OCI-LY3 (cell line): ENCODE measurements at regions not wholly inside any gene's neighbourhood (a gene's known extent, or its start where the extent isn't known, plus 50 kb on each side); places are given as distances from the start of the nearest gene placed in this dataset.

ENCODE experiments used
- H2AFZ ChIP-seq: fragments of 200-600, 300-600 bp; shearing (Covaris generic); 2 replicates; pipeline ENCODE4 v1.6.0; 2014; ENCODE audit warnings: antibody characterized with exemption, low read depth, low read length
- H3K27ac ChIP-seq: fragments of 200-600, 300-600 bp; sonication (generic); 2 replicates; pipeline ENCODE4 v1.5.1; 2014; ENCODE audit warnings: mild to moderate bottlenecking, low read length, moderate library complexity, mixed read lengths
- H3K27me3 ChIP-seq: fragments of 200-600, 300-600 bp; sonication (generic); 2 replicates; pipeline ENCODE4 v1.6.1; 2014; ENCODE audit warnings: low read depth, low read length, mixed read lengths
- H3K36me3 ChIP-seq: fragments of 200-600, 300-600 bp; sonication (generic); replicated peaks from 2 replicates; pipeline ENCODE3; 2014; ENCODE audit warnings: low read depth, low read length, mixed read lengths
- H3K4me1 ChIP-seq: fragments of 300-600, 200-600 bp; sonication (generic); 2 replicates; pipeline ENCODE4 v1.6.1; 2014; ENCODE audit warnings: low read length, mixed read lengths
- H3K4me2 ChIP-seq: fragments of 200-600, 300-600 bp; sonication (generic); 2 replicates; pipeline ENCODE4 v1.6.1; 2014; ENCODE audit warnings: low read length, mixed read lengths
- H3K4me3 ChIP-seq: fragments of 300-600, 200-600 bp; sonication (generic); 2 replicates; pipeline ENCODE4 v1.5.1; 2014; ENCODE audit warnings: antibody characterized with exemption, mild to moderate bottlenecking, low read length, moderate library complexity
- H3K79me2 ChIP-seq: fragments of 300-600, 200-600 bp; shearing (Covaris generic); 2 replicates; pipeline ENCODE4 v1.6.1; 2014; ENCODE audit warnings: mild to moderate bottlenecking, low read length, mixed read lengths
- H3K9ac ChIP-seq: fragments of 300-600, 200-600 bp; shearing (Covaris generic); 2 replicates; pipeline ENCODE4 v1.6.0; 2014; ENCODE audit warnings: mild to moderate bottlenecking, low read length, moderate library complexity
- H3K9me3 ChIP-seq: fragments of 200-600, 300-600 bp; shearing (Covaris generic); 2 replicates; pipeline ENCODE4 v1.6.1; 2014; ENCODE audit warnings: low read length, mixed read lengths; ENCODE audit not compliant: insufficient read depth
- H4K20me1 ChIP-seq: fragments of 200-600, 300-600 bp; sonication (generic); 2 replicates; pipeline ENCODE4 v1.6.1; 2016; ENCODE audit warnings: low read length, mixed read lengths; ENCODE audit not compliant: insufficient read depth
- EZH2phosphoT487 ChIP-seq: fragments of 200-600 bp; shearing (Covaris generic); IDR thresholded peaks from 2 replicates; pipeline ENCODE4 v1.6.1; 2018; ENCODE audit warnings: antibody characterized with exemption, mixed run types, low read depth
- TF ChIP-seq, protein P1 (sequence below): fragments of 200-600, 300-600 bp; sonication (generic); IDR thresholded peaks from 2 replicates; pipeline ENCODE4 v1.5.1; 2014; ENCODE audit warnings: antibody characterized with exemption, low read length, low read depth

DNA sequence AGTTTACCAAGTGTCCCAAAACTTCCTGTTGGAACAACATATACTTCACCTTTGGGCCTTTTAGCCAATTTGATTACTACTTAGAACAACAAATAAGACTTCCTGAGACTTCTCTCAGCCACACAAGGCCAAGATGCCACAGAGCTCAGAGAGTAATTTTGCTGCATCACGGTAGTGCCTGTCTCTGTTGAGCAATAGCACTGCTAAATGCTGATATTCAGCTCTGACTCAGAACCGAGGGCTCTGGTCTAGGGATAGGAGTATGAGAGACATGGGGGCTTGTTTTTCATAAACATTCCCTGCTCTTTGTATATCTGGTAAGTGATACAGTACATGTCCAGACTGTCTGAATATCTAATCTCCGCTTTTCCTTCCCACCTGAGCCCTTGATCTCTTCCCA lies 260.4 kb upstream of the ARHGAP20 start:
- Histone ChIP-seq H2AFZ (no peak overlapping the region), H3K9ac (no peak overlapping the region), H3K4me3 (no peak overlapping the region), H3K4me1 (peaks cover 11% of the 10 kb centered on the region), H4K20me1 (no peaks in the 10 kb centered on the region), H3K27ac (no peak overlapping the region), H3K9me3 (no peaks in the 10 kb centered on the region), H3K27me3 (peaks cover 14% of the 10 kb centered on the region), H3K36me3 (no peaks in the 10 kb centered on the region), H3K79me2 (no peaks in the 10 kb centered on the region), H3K4me2 (no peak overlapping the region)
- TF ChIP-seq, protein P1, sequence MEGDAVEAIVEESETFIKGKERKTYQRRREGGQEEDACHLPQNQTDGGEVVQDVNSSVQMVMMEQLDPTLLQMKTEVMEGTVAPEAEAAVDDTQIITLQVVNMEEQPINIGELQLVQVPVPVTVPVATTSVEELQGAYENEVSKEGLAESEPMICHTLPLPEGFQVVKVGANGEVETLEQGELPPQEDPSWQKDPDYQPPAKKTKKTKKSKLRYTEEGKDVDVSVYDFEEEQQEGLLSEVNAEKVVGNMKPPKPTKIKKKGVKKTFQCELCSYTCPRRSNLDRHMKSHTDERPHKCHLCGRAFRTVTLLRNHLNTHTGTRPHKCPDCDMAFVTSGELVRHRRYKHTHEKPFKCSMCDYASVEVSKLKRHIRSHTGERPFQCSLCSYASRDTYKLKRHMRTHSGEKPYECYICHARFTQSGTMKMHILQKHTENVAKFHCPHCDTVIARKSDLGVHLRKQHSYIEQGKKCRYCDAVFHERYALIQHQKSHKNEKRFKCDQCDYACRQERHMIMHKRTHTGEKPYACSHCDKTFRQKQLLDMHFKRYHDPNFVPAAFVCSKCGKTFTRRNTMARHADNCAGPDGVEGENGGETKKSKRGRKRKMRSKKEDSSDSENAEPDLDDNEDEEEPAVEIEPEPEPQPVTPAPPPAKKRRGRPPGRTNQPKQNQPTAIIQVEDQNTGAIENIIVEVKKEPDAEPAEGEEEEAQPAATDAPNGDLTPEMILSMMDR: no peak
- TF ChIP-seq EZH2phosphoT487: no peak

DNA sequence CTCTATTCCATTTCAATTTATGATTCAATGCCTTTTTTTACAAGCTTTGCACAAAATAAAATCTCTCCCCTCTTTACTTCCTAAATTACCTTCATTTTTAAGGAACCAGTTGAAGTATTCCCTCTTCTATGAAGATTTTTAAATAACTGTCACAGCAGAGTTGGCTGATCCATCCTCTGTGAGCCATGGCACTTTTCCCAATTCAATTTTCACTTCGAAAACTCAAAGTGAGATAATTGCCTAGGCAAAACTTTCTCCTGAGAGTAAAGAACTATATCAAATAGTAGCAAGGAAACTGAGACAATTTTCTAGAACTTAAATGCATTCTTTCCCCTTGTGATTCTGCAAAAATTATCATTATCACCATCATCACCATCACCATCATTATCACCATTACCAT lies 259.9 kb upstream of the ARHGAP20 start:
- H3K4me2 ChIP-seq: no peak overlapping the region
- TF ChIP-seq EZH2phosphoT487: no peak
- TF ChIP-seq, protein P1: no peak

DNA sequence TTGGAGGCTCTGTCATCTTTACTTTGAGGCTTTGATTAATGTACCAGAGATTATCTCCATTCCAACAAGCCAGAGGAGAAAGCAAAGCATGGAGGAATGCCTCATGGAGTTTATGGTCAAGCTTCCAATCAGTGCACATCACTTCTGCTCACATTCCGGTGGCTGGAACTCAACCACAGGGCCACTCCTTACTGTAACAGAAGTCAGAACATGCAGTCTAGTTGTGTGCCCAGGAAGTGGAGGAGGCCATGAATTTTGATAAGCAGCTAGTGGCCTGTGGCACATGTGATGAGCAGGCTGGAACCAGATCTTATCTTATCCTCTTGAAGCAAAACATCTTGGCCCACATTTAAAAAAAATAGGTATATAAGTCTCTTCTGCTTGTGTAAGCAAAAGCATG lies 258.9 kb upstream of the ARHGAP20 start:
- no peaks in the 10 kb centered on the region for H3K9me3 ChIP-seq
- H3K9ac ChIP-seq: no peak overlapping the region
- no peak overlapping the region for H2AFZ ChIP-seq
- H3K27me3 ChIP-seq: peaks cover 14% of the 10 kb centered on the region
- no peak overlapping the region for H3K4me3 ChIP-seq
- H4K20me1 ChIP-seq: no peaks in the 10 kb centered on the region
- H3K4me1 ChIP-seq: peaks cover 11% of the 10 kb centered on the region
- no peaks in the 10 kb centered on the region for H3K36me3 ChIP-seq
- H3K27ac ChIP-seq: no peak overlapping the region
- H3K79me2 ChIP-seq: no peaks in the 10 kb centered on the region
- H3K4me2 ChIP-seq: no peak overlapping the region
- TF ChIP-seq, protein P1: no peak
- TF ChIP-seq EZH2phosphoT487: no peak

More for the DNA sequence above, 259.9 kb upstream of the ARHGAP20 start:
- Histone ChIP-seq H3K27ac (no peak overlapping the region), H3K36me3 (no peaks in the 10 kb centered on the region), H3K27me3 (peaks cover 14% of the 10 kb centered on the region), H3K79me2 (no peaks in the 10 kb centered on the region), H3K4me1 (peaks cover 11% of the 10 kb centered on the region), H4K20me1 (no peaks in the 10 kb centered on the region), H3K4me3 (no peak overlapping the region), H2AFZ (no peak overlapping the region), H3K9ac (no peak overlapping the region), H3K9me3 (no peaks in the 10 kb centered on the region)

DNA sequence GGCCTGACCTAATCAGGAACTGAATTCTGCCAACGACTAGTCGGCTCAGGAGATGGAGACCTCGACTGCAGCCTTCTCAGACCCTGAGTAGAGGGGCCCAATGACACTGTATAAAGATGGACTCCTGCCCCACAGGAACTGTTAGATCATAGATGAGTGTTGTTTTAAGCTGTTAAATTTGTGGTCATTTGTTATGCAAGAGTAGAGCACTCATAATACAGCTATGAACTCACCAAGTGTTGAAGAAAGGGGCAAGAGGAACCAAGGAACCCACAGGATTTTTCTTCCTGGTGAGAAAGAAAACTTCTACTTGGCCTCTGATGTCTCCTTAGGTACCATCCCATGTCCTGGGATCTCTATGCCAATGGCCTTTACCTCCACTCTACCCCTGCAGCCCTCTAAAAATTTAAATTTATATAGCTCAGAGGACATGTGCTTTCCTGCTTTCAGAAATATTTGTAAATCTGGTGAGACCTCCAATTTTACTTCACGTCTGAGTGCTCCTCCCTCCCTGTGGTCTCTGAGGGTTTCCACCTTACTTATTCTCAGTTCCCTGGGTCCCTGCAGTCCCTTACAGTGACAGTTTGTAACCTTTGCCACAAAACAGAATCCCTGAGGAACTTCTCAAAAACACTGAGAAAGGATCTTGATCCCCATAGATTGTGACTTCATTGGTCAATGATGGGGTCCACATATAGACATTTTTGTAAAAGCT lies 256.3 kb upstream of the ARHGAP20 start:
- H3K27ac ChIP-seq: no peak overlapping the region
- no peaks in the 10 kb centered on the region for H3K79me2 ChIP-seq
- H3K4me2 ChIP-seq: no peak overlapping the region
- no peak overlapping the region for H3K9ac ChIP-seq
- no peaks in the 10 kb centered on the region for H3K9me3 ChIP-seq
- no peaks in the 10 kb centered on the region for H3K36me3 ChIP-seq
- H2AFZ ChIP-seq: no peak overlapping the region
- no peaks in the 10 kb centered on the region for H4K20me1 ChIP-seq
- peaks cover 18% of the 10 kb centered on the region for H3K27me3 ChIP-seq
- no peak for TF ChIP-seq EZH2phosphoT487
- TF ChIP-seq, protein P1: no peak
- H3K4me1 ChIP-seq: peaks cover 11% of the 10 kb centered on the region
- no peak overlapping the region for H3K4me3 ChIP-seq
